PC-9 (cell line): ENCODE measurements at regions not wholly inside any gene's neighbourhood (a gene's known extent, or its start where the extent isn't known, plus 50 kb on each side); places are given as distances from the start of the nearest gene placed in this dataset.

Experiments used
- BruUV-seq: library from RNA; stranded (reverse); fragments of 400-500 nt; replicated peaks from 2 replicates; lab custom pipeline; 2021; lab: Mats Ljungman, UMichigan
- CTCF ChIA-PET: fragments of 300-600 bp; sonication (Branson Sonifier 250); formaldehyde crosslinking; loops from one replicate; lab custom pipeline; 2022; ENCODE audit warnings: antibody characterized with exemption; lab: Charles Lee
- POLR2A ChIA-PET: fragments of 300-600 bp; sonication (Branson Sonifier 250); formaldehyde crosslinking; loops from one replicate; lab custom pipeline; 2022; ENCODE audit warnings: antibody characterized with exemption; ENCODE audit not compliant: unreplicated experiment; lab: Charles Lee
- DNase-seq, 2 experiments: peaks; one replicate each; pipeline versions ENCODE4 v3.0.0 to v3.0.0-alpha.2; 2015 to 2022; ENCODE audit warnings: mixed read lengths in 1 of 2
- H2AFZ ChIP-seq: fragments of 200-600 bp; sonication (generic); 2 replicates; pipeline ENCODE4 v1.8.1; 2017; ENCODE audit warnings: antibody characterized with exemption
- H3F3A ChIP-seq: fragments of 200-600 bp; sonication (generic); 2 replicates; pipeline ENCODE4 v1.8.1; 2017; ENCODE audit warnings: antibody characterized with exemption, mild to moderate bottlenecking, low read depth; ENCODE audit not compliant: insufficient read depth
- H3K27ac ChIP-seq: fragments of 200-600 bp; sonication (generic); 2 replicates; pipeline ENCODE4 v1.6.1; 2016; ENCODE audit warnings: mixed run types
- H3K27me3 ChIP-seq: fragments of 200-600 bp; sonication (generic); 2 replicates; pipeline ENCODE4 v1.6.1; 2016; ENCODE audit warnings: low read depth, mixed run types; ENCODE audit not compliant: insufficient read depth
- H3K36me3 ChIP-seq: fragments of 200-600 bp; sonication (generic); 2 replicates; pipeline ENCODE4 v1.6.1; 2016; ENCODE audit warnings: low read depth, mixed run types
- H3K4me1 ChIP-seq: fragments of 200-600 bp; sonication (generic); replicated peaks from 2 replicates; pipeline ENCODE4 v1.6.1; 2016; ENCODE audit warnings: mixed run types; ENCODE audit not compliant: insufficient read depth
- H3K4me2 ChIP-seq: fragments of 200-600 bp; sonication (generic); 2 replicates; pipeline ENCODE4 v1.6.1; 2017; ENCODE audit warnings: mixed run types
- H3K4me3 ChIP-seq: fragments of 200-600 bp; sonication (generic); 2 replicates; pipeline ENCODE4 v1.6.1; 2016; ENCODE audit warnings: mixed run types
- H3K79me2 ChIP-seq: fragments of 200-600 bp; sonication (generic); 2 replicates; pipeline ENCODE4 v1.6.1; 2017; ENCODE audit warnings: low read depth, mixed run types
- H3K9me2 ChIP-seq: fragments of 200-600 bp; sonication (generic); 2 replicates; pipeline ENCODE4 v1.8.1; 2017; ENCODE audit warnings: mild to moderate bottlenecking; ENCODE audit not compliant: insufficient read depth
- H3K9me3 ChIP-seq: fragments of 200-600 bp; sonication (generic); 2 replicates; pipeline ENCODE4 v1.8.1; 2016; ENCODE audit warnings: low read depth; ENCODE audit not compliant: insufficient read depth
- H4K20me1 ChIP-seq: fragments of 200-600 bp; sonication (generic); 2 replicates; pipeline ENCODE4 v1.8.1; 2017; ENCODE audit not compliant: insufficient read depth
- EZH2 ChIP-seq: fragments of 200-600 bp; sonication (generic); IDR thresholded peaks from 2 replicates; pipeline ENCODE4 v1.8.0; 2017; ENCODE audit warnings: antibody characterized with exemption, low read depth
- intact Hi-C: fragments of 100-400 bp; cut with micrococcal nuclease; formaldehyde crosslinking; loops from one replicate; pipeline ENCODE4 v1.10.0; 2022; ENCODE audit not compliant: unreplicated experiment
- TF ChIP-seq, protein P1 (sequence below): fragments of 200-600 bp; sonication (generic); conservative IDR thresholded peaks from 2 replicates; pipeline ENCODE4 v1.6.1; 2017; ENCODE audit warnings: mixed run types, antibody characterized with exemption, mild to moderate bottlenecking, moderate library complexity

DNA sequence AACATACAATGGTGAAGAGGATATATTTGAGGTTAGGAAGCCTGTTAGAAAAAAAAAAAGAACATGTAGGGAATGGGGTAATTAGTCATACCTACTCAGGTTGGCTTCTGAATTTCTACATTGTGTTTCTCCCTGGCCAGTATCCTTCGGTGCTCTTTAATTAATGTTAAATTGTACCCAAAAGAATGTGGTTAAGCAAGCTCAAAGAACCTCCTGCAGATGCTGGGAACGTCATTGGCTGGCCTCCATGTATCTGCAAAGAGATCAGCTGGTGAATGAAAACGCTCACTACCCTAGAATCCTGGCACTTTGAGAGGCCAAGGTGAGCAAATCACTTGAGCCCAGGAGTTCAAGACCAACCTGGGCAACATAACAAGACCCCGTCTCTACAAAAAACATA is 942.3 kb upstream of the PRKX start:
- H3K4me1 ChIP-seq = peaks cover 16% of the 10 kb centered on the region; the same call in 1 of the 2 replicates
- BruUV-seq = no TSS peak
- no peaks in the 10 kb centered on the region for H3K36me3 ChIP-seq
- peaks cover 5% of the 10 kb centered on the region; the same call in 1 of the 2 replicates for H3K9me3 ChIP-seq
- CTCF ChIA-PET = no interaction called here
- H3K79me2 ChIP-seq = no peaks in the 10 kb centered on the region
- H3K27ac ChIP-seq = no peak overlapping the region
- POLR2A ChIA-PET = no interaction called here
- H4K20me1 ChIP-seq = no peaks in the 10 kb centered on the region
- peak overlapping the region; percentile 15; the same call in 1 of the 2 replicates for H3K4me2 ChIP-seq
- DNase-seq = peak; percentile 52 to 88
- H3K27me3 ChIP-seq = no peaks in the 10 kb centered on the region
- no peak overlapping the region for H2AFZ ChIP-seq
- H3F3A ChIP-seq = no peaks in the 10 kb centered on the region
- intact Hi-C loops = no loop called here
- no peak overlapping the region for H3K4me3 ChIP-seq
- no peaks in the 10 kb centered on the region for H3K9me2 ChIP-seq
- no peak for TF ChIP-seq EZH2
- TF ChIP-seq, protein P1, sequence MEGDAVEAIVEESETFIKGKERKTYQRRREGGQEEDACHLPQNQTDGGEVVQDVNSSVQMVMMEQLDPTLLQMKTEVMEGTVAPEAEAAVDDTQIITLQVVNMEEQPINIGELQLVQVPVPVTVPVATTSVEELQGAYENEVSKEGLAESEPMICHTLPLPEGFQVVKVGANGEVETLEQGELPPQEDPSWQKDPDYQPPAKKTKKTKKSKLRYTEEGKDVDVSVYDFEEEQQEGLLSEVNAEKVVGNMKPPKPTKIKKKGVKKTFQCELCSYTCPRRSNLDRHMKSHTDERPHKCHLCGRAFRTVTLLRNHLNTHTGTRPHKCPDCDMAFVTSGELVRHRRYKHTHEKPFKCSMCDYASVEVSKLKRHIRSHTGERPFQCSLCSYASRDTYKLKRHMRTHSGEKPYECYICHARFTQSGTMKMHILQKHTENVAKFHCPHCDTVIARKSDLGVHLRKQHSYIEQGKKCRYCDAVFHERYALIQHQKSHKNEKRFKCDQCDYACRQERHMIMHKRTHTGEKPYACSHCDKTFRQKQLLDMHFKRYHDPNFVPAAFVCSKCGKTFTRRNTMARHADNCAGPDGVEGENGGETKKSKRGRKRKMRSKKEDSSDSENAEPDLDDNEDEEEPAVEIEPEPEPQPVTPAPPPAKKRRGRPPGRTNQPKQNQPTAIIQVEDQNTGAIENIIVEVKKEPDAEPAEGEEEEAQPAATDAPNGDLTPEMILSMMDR = no peak

DNA sequence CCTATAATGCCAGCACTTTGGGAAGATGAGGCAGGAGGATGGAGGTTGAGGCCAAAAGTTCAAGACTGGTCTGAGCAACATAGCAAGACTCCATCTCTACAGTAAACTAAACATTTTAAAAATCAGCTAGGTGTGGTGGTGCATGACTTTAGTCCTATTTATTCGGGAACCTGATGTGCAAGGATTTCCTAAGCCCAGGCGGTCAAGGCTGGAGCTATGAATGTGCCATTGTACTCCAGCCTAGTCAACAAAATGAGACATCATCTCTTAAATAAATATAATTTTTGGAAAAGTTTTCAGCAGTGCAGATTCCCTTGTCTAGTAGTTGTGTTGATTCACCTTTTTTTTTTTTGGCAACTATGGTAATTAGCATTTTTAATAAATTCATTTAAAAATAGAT is 928.7 kb upstream of the PRKX start:
- Histone ChIP-seq H3K27me3 (no peaks in the 10 kb centered on the region), H4K20me1 (no peaks in the 10 kb centered on the region), H3K4me3 (no peak overlapping the region), H3K9me2 (0 out of 2 replicates have a peak, but pooled peaks cover 3% of the 10 kb centered on the region), H3K27ac (no peak overlapping the region), H3K4me1 (0 out of 2 replicates have a peak, but pooled peaks cover 3% of the 10 kb centered on the region), H2AFZ (no peak overlapping the region), H3K4me2 (no peak overlapping the region), H3K9me3 (no peaks in the 10 kb centered on the region; the same call in 1 of the 2 replicates), H3K36me3 (no peaks in the 10 kb centered on the region), H3K79me2 (no peaks in the 10 kb centered on the region), H3F3A (no peaks in the 10 kb centered on the region)
- no TSS peak for BruUV-seq
- no peak for DNase-seq
- TF ChIP-seq EZH2 = no peak
- TF ChIP-seq, protein P1 = no peak
- ChIA-PET CTCF (no interaction called here), POLR2A (interaction anchor here (0.6 kb wide), 1 partner anchor 60 kb away, joined by 7 read pairs; no protein-coding TSS in a partner anchor)
- intact Hi-C loops = no loop called here

DNA sequence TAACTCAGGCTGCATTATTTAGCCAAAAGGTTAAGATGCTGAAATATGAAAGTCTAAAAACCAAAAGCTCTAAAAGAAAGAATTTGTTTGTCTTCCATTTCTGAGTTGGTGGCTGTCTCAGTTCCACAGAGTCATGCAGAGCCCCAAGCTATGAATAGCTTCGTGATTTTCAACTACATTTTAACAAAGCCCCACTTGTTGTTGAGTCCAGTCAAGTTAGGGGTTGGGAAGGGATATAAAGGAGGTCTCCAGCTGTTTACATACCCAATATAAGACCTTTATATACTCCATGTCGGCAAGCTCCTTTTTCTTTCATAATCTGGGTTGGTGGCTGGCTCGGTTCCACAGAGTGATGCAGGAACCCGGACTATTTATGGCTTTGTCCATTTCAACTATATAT is 924.6 kb upstream of the PRKX start:
- no TSS peak for BruUV-seq

More for the DNA sequence above, 924.6 kb upstream of the PRKX start:
- Histone ChIP-seq H3K4me1 (0 out of 2 replicates have a peak, but pooled peaks cover 3% of the 10 kb centered on the region), H4K20me1 (no peaks in the 10 kb centered on the region), H3K9me2 (0 out of 2 replicates have a peak, but pooled peaks cover 4% of the 10 kb centered on the region), H3K79me2 (no peaks in the 10 kb centered on the region), H3K4me3 (no peak overlapping the region), H2AFZ (no peak overlapping the region), H3F3A (no peaks in the 10 kb centered on the region), H3K27ac (no peak overlapping the region), H3K4me2 (no peak overlapping the region), H3K27me3 (no peaks in the 10 kb centered on the region), H3K36me3 (no peaks in the 10 kb centered on the region), H3K9me3 (no peaks in the 10 kb centered on the region; the same call in 1 of the 2 replicates)
- no peak for TF ChIP-seq EZH2
- TF ChIP-seq, protein P1 = no peak
- POLR2A ChIA-PET = no interaction called here
- no peak for DNase-seq
- CTCF ChIA-PET = no interaction called here
- intact Hi-C loops = no loop called here
